HepG2 (cell line): ENCODE measurements at regions not wholly inside any gene's neighbourhood (a gene's known extent, or its start where the extent isn't known, plus 50 kb on each side); places are given as distances from the start of the nearest gene placed in this dataset.

ENCODE experiments used
- ATAC-seq: fragments of 200-7000 bp; cut with Tn5 transposase; 3 replicates; pipeline ENCODE4 v1.9.1; 2020; ENCODE audit warnings: mild to moderate bottlenecking, moderate library complexity
- BruUV-seq: library from RNA; stranded (reverse); fragments of 400-500 nt; replicated peaks from 2 replicates; lab custom pipeline; 2021; lab: Mats Ljungman, UMichigan
- CTCF ChIA-PET: fragments of 300-600 bp; formaldehyde crosslinking; extraction: SDS; loops from one replicate; lab custom pipeline; 2021; ENCODE audit warnings: low total read pairs, inconsistent platforms, low intra/inter-chr PET ratio; lab: Yijun Ruan, JAX
- POLR2A ChIA-PET: fragments of 350-600 bp; sonication (Branson Sonifier 250); formaldehyde crosslinking; loops from one replicate; lab custom pipeline; 2020; ENCODE audit warnings: antibody characterized with exemption, inconsistent platforms; lab: Yijun Ruan, JAX
- DNase-seq: peaks from one replicate; pipeline ENCODE4 v3.0.0-alpha.2; 2015; ENCODE audit warnings: low spot score
- FAIRE-seq: peaks from 3 replicates; lab custom pipeline; 2011; peaks lifted over from hg19 to GRCh38; lab: Jason Lieb, UNC
- H2AFZ ChIP-seq: one replicate; pipeline ENCODE4 v1.6.1; 2011; ENCODE audit warnings: low read length, inconsistent platforms
- H3K27ac ChIP-seq: fragments of 300-600 bp; 3 replicates; pipeline ENCODE4 v1.8.0; 2011; ENCODE audit warnings: mixed run types, mild to moderate bottlenecking, mixed read lengths, low read length, inconsistent platforms; ENCODE audit not compliant: insufficient read depth; ENCODE audit errors: extremely low read length
- H3K27me3 ChIP-seq, 2 experiments: fragments of 200-600 bp in 1 of 2; 2 replicates in 1 of 2; 3 replicates in 1 of 2; pipeline versions ENCODE4 v1.6.0 to v1.8.0; 2011; ENCODE audit warnings: low read length in 2 of 2, mild to moderate bottlenecking in 2 of 2, moderate library complexity in 2 of 2, inconsistent platforms in 1 of 2; ENCODE audit not compliant: insufficient read depth in 2 of 2, control insufficient read depth in 1 of 2
- H3K36me3 ChIP-seq, 2 experiments: fragments of 200-600 bp in 1 of 2; replicated peaks in 1 of 2; 2 replicates in 1 of 2; 3 replicates in 1 of 2; pipeline versions ENCODE4 v1.5.1 to v1.8.0; 2011; ENCODE audit warnings: low read length in 2 of 2, inconsistent platforms in 1 of 2; ENCODE audit not compliant: insufficient read depth in 2 of 2, control insufficient read depth in 1 of 2
- H3K4me1 ChIP-seq: 2 replicates; pipeline ENCODE4 v1.5.1; 2012; ENCODE audit warnings: low read length, inconsistent platforms; ENCODE audit not compliant: insufficient read depth
- H3K4me2 ChIP-seq: 2 replicates; pipeline ENCODE4 v1.6.0; 2011; ENCODE audit warnings: low read depth, low read length, inconsistent platforms
- H3K4me3 ChIP-seq, 3 experiments: fragments of 200-600 bp in 1 of 3; sonication (generic), shearing (Covaris generic) in 1 of 3; replicated peaks in 1 of 3; 2 replicates each; pipeline ENCODE4 v1.5.1; 2011 to 2016; ENCODE audit warnings: low read length in 3 of 3, inconsistent platforms in 2 of 3, low read depth in 2 of 3, mild to moderate bottlenecking in 2 of 3, control low read depth in 1 of 3, mixed read lengths in 1 of 3; ENCODE audit not compliant: insufficient read depth in 1 of 3
- H3K79me2 ChIP-seq: one replicate; pipeline ENCODE4 v1.6.1; 2011; ENCODE audit warnings: low read length, inconsistent platforms; ENCODE audit not compliant: insufficient read depth
- H3K9ac ChIP-seq: 2 replicates; pipeline ENCODE4 v1.6.0; 2011; ENCODE audit warnings: mild to moderate bottlenecking, low read depth, low read length, inconsistent platforms; ENCODE audit not compliant: insufficient read depth
- H3K9me3 ChIP-seq: 2 replicates; pipeline ENCODE4 v1.5.1; 2012; ENCODE audit warnings: mild to moderate bottlenecking, low read length
- H4K20me1 ChIP-seq: 2 replicates; pipeline ENCODE4 v1.6.0; 2011; ENCODE audit warnings: inconsistent platforms, mild to moderate bottlenecking, low read length, moderate library complexity; ENCODE audit not compliant: insufficient read depth
- FIP1L1 ChIP-seq: fragments of 200-400 bp; formaldehyde crosslinking; IDR thresholded peaks from 2 replicates; pipeline ENCODE4 v1.6.1; 2018; ENCODE audit warnings: low read depth, mild to moderate bottlenecking, low read length, moderate library complexity, borderline replicate concordance; ENCODE audit not compliant: insufficient read depth
- HOMEZ ChIP-seq: IDR thresholded peaks from 2 replicates; pipeline ENCODE4 v1.6.1; 2016; ENCODE audit warnings: low read depth
- IRX3 ChIP-seq: sonication (generic); formaldehyde crosslinking; IDR thresholded peaks from 2 replicates; pipeline ENCODE4 v1.8.1; 2023; ENCODE audit warnings: mild to moderate bottlenecking, low read depth, missing genetic modification reagents, borderline replicate concordance
- RBM22 ChIP-seq: fragments of 200-400 bp; formaldehyde crosslinking; optimal IDR thresholded peaks from 2 replicates; pipeline ENCODE3; 2017; ENCODE audit warnings: mild to moderate bottlenecking, low read length, moderate library complexity
- RORA ChIP-seq: sonication (generic); formaldehyde crosslinking; IDR thresholded peaks from 2 replicates; pipeline ENCODE4 v1.5.0; 2020; ENCODE audit warnings: mild to moderate bottlenecking, missing genetic modification reagents, moderate library complexity
- STAT5B ChIP-seq: sonication (generic); formaldehyde crosslinking; IDR thresholded peaks from 2 replicates; pipeline ENCODE4 v1.4.0; 2020; ENCODE audit warnings: missing genetic modification reagents
- XRCC5 ChIP-seq: fragments of 200-400 bp; formaldehyde crosslinking; optimal IDR thresholded peaks from 2 replicates; pipeline ENCODE3; 2017; ENCODE audit warnings: mild to moderate bottlenecking, low read length
- ZC3H13 ChIP-seq: sonication (generic); formaldehyde crosslinking; IDR thresholded peaks from 2 replicates; pipeline ENCODE4 v1.8.1; 2023; ENCODE audit warnings: mild to moderate bottlenecking, missing genetic modification reagents, moderate library complexity
- ZNF354B ChIP-seq: sonication (generic); formaldehyde crosslinking; IDR thresholded peaks from 2 replicates; pipeline ENCODE4 v1.8.0; 2022; ENCODE audit warnings: mild to moderate bottlenecking, missing genetic modification reagents
- ZNF563 ChIP-seq: sonication (generic); formaldehyde crosslinking; IDR thresholded peaks from 2 replicates; pipeline ENCODE4 v1.8.0; 2022; ENCODE audit warnings: mild to moderate bottlenecking, moderate library complexity, missing genetic modification reagents
- ZNF614 ChIP-seq: IDR thresholded peaks from 2 replicates; pipeline ENCODE4 v1.6.1; 2018; ENCODE audit warnings: missing biosample characterization, missing genetic modification reagents, inconsistent platforms, borderline replicate concordance
- WGBS: methylation state at CpG from one replicate; pipeline ENCODE4 v1.1.6; 2017; ENCODE audit warnings: low lambda C conversion rate; 5-methylcytosine and 5-hydroxymethylcytosine counted together
- in situ Hi-C: cut with HindIII; loops from 2 replicates; pipeline ENCODE4 v1.10.0; 2017; ENCODE audit warnings: low pct_unique_long_range_greater_than_20kb; ENCODE audit not compliant: extremely low pct_ligation_motif_present
- intact Hi-C: fragments of 100-400 bp; cut with micrococcal nuclease; formaldehyde crosslinking; loops from one replicate; pipeline ENCODE4 v1.10.0; 2022; ENCODE audit not compliant: unreplicated experiment
- TF ChIP-seq, protein P1 (sequence below): sonication (generic); formaldehyde crosslinking; IDR thresholded peaks from 2 replicates; pipeline ENCODE4 v1.8.1; 2023; ENCODE audit warnings: missing genetic modification reagents, mild to moderate bottlenecking, borderline replicate concordance

DNA sequence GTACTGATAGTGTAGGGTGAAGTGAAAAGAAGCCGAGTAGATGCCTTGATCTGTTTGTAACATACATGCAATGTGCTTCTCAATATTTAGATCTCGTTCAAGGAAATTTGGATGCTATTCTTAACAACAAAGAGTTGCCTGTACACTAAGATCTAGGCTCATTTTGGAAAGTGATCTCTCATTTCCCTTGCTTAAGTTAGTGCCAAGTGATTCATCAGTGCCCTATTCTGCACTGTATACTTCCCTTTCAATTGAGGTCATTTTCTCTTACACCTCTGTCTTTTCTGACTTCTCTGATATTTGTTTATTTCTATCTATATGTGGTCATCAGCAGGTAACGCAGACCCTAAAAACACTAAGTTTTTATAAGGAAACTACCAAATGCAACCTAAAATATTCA, 528.6 kb upstream of the PTPRD start:
- TF ChIP-seq ZNF563 (CRISPR knock-in tag) (no peak), RBM22 (no peak), ZNF354B (CRISPR knock-in tag) (no peak), XRCC5 (no peak), HOMEZ (CRISPR knock-in tag) (no peak), STAT5B (no peak), FIP1L1 (no peak), ZC3H13 (CRISPR knock-in tag) (no peak), ZNF614 (CRISPR knock-in tag) (no peak), RORA (CRISPR knock-in tag) (no peak), IRX3 (CRISPR knock-in tag) (no peak)
- TF ChIP-seq, protein P1, sequence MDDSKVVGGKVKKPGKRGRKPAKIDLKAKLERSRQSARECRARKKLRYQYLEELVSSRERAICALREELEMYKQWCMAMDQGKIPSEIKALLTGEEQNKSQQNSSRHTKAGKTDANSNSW (CRISPR knock-in tag) = no peak
- no peaks in the 10 kb centered on the region for H4K20me1 ChIP-seq
- ATAC-seq (no peak), FAIRE-seq (no peak), DNase-seq (no peak)
- H3K27ac ChIP-seq = no peak overlapping the region
- BruUV-seq = no TSS peak
- ChIA-PET CTCF (no interaction called here), POLR2A (no interaction called here)
- no peak overlapping the region for H3K4me2 ChIP-seq
- no peaks in the 10 kb centered on the region for H3K79me2 ChIP-seq
- no peak overlapping the region for H3K4me3 ChIP-seq
- no peak overlapping the region for H2AFZ ChIP-seq
- peaks cover 76% of the 10 kb centered on the region for H3K9me3 ChIP-seq
- no peaks in the 10 kb centered on the region for H3K36me3 ChIP-seq
- in situ Hi-C loops = no loop called here
- H3K9ac ChIP-seq = no peak overlapping the region
- WGBS = 0% methylated on average over 3 of the region's 3 CpGs
- H3K4me1 ChIP-seq = no peaks in the 10 kb centered on the region
- intact Hi-C loops = no loop called here
- no peaks in the 10 kb centered on the region for H3K27me3 ChIP-seq
